K562 (cell line): ENCODE measurements at regions not wholly inside any gene's neighbourhood (a gene's known extent, or its start where the extent isn't known, plus 50 kb on each side); places are given as distances from the start of the nearest gene placed in this dataset.

Source experiments
- ATAC-seq: fragments of 200-7000 bp; cut with Tn5 transposase; 3 replicates; pipeline ENCODE4 v1.9.1; 2020; ENCODE audit warnings: moderate library complexity
- BruUV-seq: library from RNA; stranded (reverse); fragments of 400-500 nt; replicated peaks from 2 replicates; lab custom pipeline; 2021; lab: Mats Ljungman, UMichigan
- CTCF ChIA-PET: fragments of 300-600 bp; formaldehyde crosslinking; extraction: SDS; loops from one replicate; lab custom pipeline; 2021; ENCODE audit warnings: low intra/inter-chr PET ratio; lab: Yijun Ruan, JAX
- POLR2A ChIA-PET: fragments of 300-600, 350-650 bp; sonication (Branson Sonifier 250); formaldehyde crosslinking; extraction: SDS; loops from one replicate; lab custom pipeline; 2021; ENCODE audit warnings: antibody characterized with exemption, inconsistent platforms; lab: Yijun Ruan, JAX
- DNase-seq, 4 experiments: peaks; one replicate each; pipeline versions ENCODE4 v3.0.0 to v3.0.0-alpha.2; 2011 to 2018; ENCODE audit warnings: low spot score in 3 of 4, mixed read lengths in 3 of 4; ENCODE audit errors: extremely low read depth in 1 of 4
- FAIRE-seq: peaks from 2 replicates; lab custom pipeline; 2011; peaks lifted over from hg19 to GRCh38; lab: Jason Lieb, UNC
- H2AFZ ChIP-seq: 2 replicates; pipeline ENCODE4 v1.6.0; 2011; ENCODE audit warnings: low read depth, low read length, control low read depth, inconsistent platforms
- H3K27ac ChIP-seq: fragments of 200-600 bp; 3 replicates; pipeline ENCODE4 v1.8.0; 2011; ENCODE audit warnings: low read depth, mild to moderate bottlenecking, control low read depth, inconsistent platforms, low read length, moderate library complexity, mixed read lengths; ENCODE audit errors: extremely low read depth
- H3K27me3 ChIP-seq, 2 experiments: fragments of 300-600 bp in 1 of 2; 2 replicates in 1 of 2; 3 replicates in 1 of 2; pipeline versions ENCODE4 v1.6.0 to v1.8.0; 2011; ENCODE audit warnings: inconsistent platforms in 2 of 2, low read length in 2 of 2, mild to moderate bottlenecking in 1 of 2, mixed read lengths in 1 of 2, moderate library complexity in 1 of 2; ENCODE audit not compliant: control insufficient read depth in 2 of 2, insufficient read depth in 2 of 2
- H3K36me3 ChIP-seq: fragments of 300-600 bp; 3 replicates; pipeline ENCODE4 v1.8.0; 2011; ENCODE audit warnings: mild to moderate bottlenecking, low read length, inconsistent platforms; ENCODE audit not compliant: control insufficient read depth, insufficient read depth
- H3K4me1 ChIP-seq, 2 experiments: fragments of 200-600 bp in 1 of 2; replicated peaks in 1 of 2; 2 replicates in 1 of 2; 3 replicates in 1 of 2; pipeline versions ENCODE4 v1.5.1 to v1.8.0; 2011; ENCODE audit warnings: inconsistent platforms in 2 of 2, low read length in 2 of 2, mild to moderate bottlenecking in 1 of 2, mixed read lengths in 1 of 2, moderate library complexity in 1 of 2; ENCODE audit not compliant: control insufficient read depth in 2 of 2, insufficient read depth in 2 of 2
- H3K4me2 ChIP-seq: 2 replicates; pipeline ENCODE4 v1.6.1; 2011; ENCODE audit warnings: low read length, control low read depth, inconsistent platforms, mixed read lengths; ENCODE audit not compliant: insufficient read depth
- H3K4me3 ChIP-seq: fragments of 200-600 bp; sonication (generic), shearing (Covaris generic); 2 replicates; pipeline ENCODE4 v1.5.1; 2016; ENCODE audit warnings: control low read depth, inconsistent platforms
- H3K79me2 ChIP-seq: fragments of 200-600 bp; 3 replicates; pipeline ENCODE4 v1.8.0; 2011; ENCODE audit warnings: low read length, inconsistent platforms; ENCODE audit not compliant: control insufficient read depth, insufficient read depth
- H3K9ac ChIP-seq, 2 experiments: 2 replicates each; pipeline versions ENCODE4 v1.6.0 to v1.6.1; 2011; ENCODE audit warnings: low read depth in 2 of 2, low read length in 2 of 2, control low read depth in 1 of 2, inconsistent platforms in 1 of 2, mild to moderate bottlenecking in 1 of 2, mixed read lengths in 1 of 2; ENCODE audit not compliant: insufficient read depth in 1 of 2
- H3K9me1 ChIP-seq: one replicate; pipeline ENCODE4 v1.6.0; 2011; ENCODE audit warnings: inconsistent platforms, mild to moderate bottlenecking, low read length, moderate library complexity; ENCODE audit not compliant: control insufficient read depth, insufficient read depth
- H3K9me3 ChIP-seq: replicated peaks from 2 replicates; pipeline ENCODE4 v1.5.1; 2011; ENCODE audit warnings: low read depth, low read length, inconsistent platforms; ENCODE audit not compliant: control insufficient read depth, insufficient read depth
- H4K20me1 ChIP-seq: replicated peaks from 2 replicates; pipeline ENCODE4 v1.6.1; 2011; ENCODE audit warnings: low read length, inconsistent platforms, mixed read lengths; ENCODE audit not compliant: control insufficient read depth, insufficient read depth
- CUX1 ChIP-seq: fragments of 200-800 bp; sonication (Bioruptor generic); IDR thresholded peaks from 2 replicates; pipeline ENCODE4 v1.6.1; 2016; ENCODE audit warnings: missing genetic modification characterization, missing compliant biosample characterization
- ELF2 ChIP-seq: fragments of 250-450 bp; sonication (Bioruptor Pico); IDR thresholded peaks from 2 replicates; pipeline ENCODE4 v1.5.0; 2021; ENCODE audit warnings: mild to moderate bottlenecking
- MBD2 ChIP-seq: sonication (generic); IDR thresholded peaks from 2 replicates; pipeline ENCODE4 v1.6.1; 2016; ENCODE audit warnings: low read depth, borderline replicate concordance
- NCOA6 ChIP-seq: fragments of 450-650 bp; IDR thresholded peaks from 2 replicates; pipeline ENCODE4 v1.6.1; 2017; ENCODE audit warnings: mild to moderate bottlenecking
- NONO ChIP-seq, 2 experiments: fragments of 200-400 bp in 1 of 2; fragments of 450-650 bp in 1 of 2; formaldehyde crosslinking in 1 of 2; IDR thresholded peaks; 2 replicates each; pipeline ENCODE4 v1.6.1; 2017; ENCODE audit warnings: low read depth in 2 of 2, mild to moderate bottlenecking in 2 of 2, moderate library complexity in 2 of 2, low read length in 1 of 2
- ZNF41 ChIP-seq: fragments of 250-450 bp; sonication (Bioruptor Pico); conservative IDR thresholded peaks from 2 replicates; pipeline ENCODE4 v1.4.0; 2020; ENCODE audit warnings: mild to moderate bottlenecking
- ZNF57 ChIP-seq: fragments of 450-650 bp; formaldehyde crosslinking; IDR thresholded peaks from 2 replicates; pipeline ENCODE4 v1.4.0; 2020; ENCODE audit warnings: mild to moderate bottlenecking, moderate library complexity
- ZNF609 ChIP-seq: sonication (generic); formaldehyde crosslinking; IDR thresholded peaks from 2 replicates; pipeline ENCODE4 v1.8.1; 2023; ENCODE audit warnings: missing genetic modification reagents, mild to moderate bottlenecking, borderline replicate concordance
- WGBS: fragments of 100-300 bp; shearing (Covaris generic); methylation state at CpG from one replicate; pipeline ENCODE4 v1.1.6; 2016; ENCODE audit warnings: low coverage, mixed read lengths; ENCODE audit not compliant: insufficient coverage; ENCODE audit errors: missing lambda C conversion rate; 5-methylcytosine and 5-hydroxymethylcytosine counted together
- in situ Hi-C: fragments of 300-500 bp; cut with MboI; formaldehyde crosslinking; loops from 4 replicates; pipeline ENCODE4 v1.15.0; 2018; ENCODE audit warnings: inconsistent platforms, mixed read lengths
- intact Hi-C: fragments of 100-400 bp; cut with micrococcal nuclease; formaldehyde crosslinking; loops from 2 replicates; pipeline ENCODE4 v1.14.2; 2022
- TF ChIP-seq, protein P1 (sequence below): fragments of 450-650 bp; IDR thresholded peaks from 2 replicates; pipeline ENCODE4 v1.6.1; 2016

GRCh38 chr12:84785281-84785680 is 127.3 kb downstream of the SLC6A15 start:
- Histone ChIP-seq H3K27me3 (no peaks in the 10 kb centered on the region), H2AFZ (no peak overlapping the region), H3K4me3 (no peak overlapping the region), H3K36me3 (no peaks in the 10 kb centered on the region), H3K4me2 (no peak overlapping the region), H3K27ac (no peak overlapping the region), H3K9ac (no peak overlapping the region), H3K4me1 (no peaks in the 10 kb centered on the region), H3K9me3 (no peaks in the 10 kb centered on the region), H3K79me2 (no peaks in the 10 kb centered on the region), H3K9me1 (no peaks in the 10 kb centered on the region), H4K20me1 (no peaks in the 10 kb centered on the region)
- DNase-seq (no peak), FAIRE-seq (no peak), ATAC-seq (no peak)
- WGBS = 0% methylated on average over 1 of the region's 1 CpG
- BruUV-seq = no TSS peak
- CTCF ChIA-PET = no interaction called here
- in situ Hi-C loops (no loop called here), intact Hi-C loops (no loop called here)
- POLR2A ChIA-PET = no interaction called here
- no peak for TF ChIP-seq NCOA6
- TF ChIP-seq ZNF57 (CRISPR knock-in tag) = no peak
- TF ChIP-seq, protein P1, sequence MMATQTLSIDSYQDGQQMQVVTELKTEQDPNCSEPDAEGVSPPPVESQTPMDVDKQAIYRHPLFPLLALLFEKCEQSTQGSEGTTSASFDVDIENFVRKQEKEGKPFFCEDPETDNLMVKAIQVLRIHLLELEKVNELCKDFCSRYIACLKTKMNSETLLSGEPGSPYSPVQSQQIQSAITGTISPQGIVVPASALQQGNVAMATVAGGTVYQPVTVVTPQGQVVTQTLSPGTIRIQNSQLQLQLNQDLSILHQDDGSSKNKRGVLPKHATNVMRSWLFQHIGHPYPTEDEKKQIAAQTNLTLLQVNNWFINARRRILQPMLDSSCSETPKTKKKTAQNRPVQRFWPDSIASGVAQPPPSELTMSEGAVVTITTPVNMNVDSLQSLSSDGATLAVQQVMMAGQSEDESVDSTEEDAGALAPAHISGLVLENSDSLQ = no peak
- no peak for TF ChIP-seq ZNF609
- no peak for TF ChIP-seq NONO (IDR thresholded peaks at IDR 0.05; ENCODE audit: low read depth in 2 of 2, low read length in 1 of 2)
- TF ChIP-seq ELF2 = no peak
- no peak for TF ChIP-seq MBD2
- TF ChIP-seq CUX1 = no peak
- no peak for TF ChIP-seq ZNF41
